Activated CD8-positive, alpha-beta memory T cell treated with anti-CD3 and anti-CD28 coated beads for 1 hour (primary cell): ENCODE measurements at regions not wholly inside any gene's neighbourhood (a gene's known extent, or its start where the extent isn't known, plus 50 kb on each side); places are given as distances from the start of the nearest gene placed in this dataset.
"Not testable (repeated sequence)": the region's sequence is repeated elsewhere in the genome, so short reads cannot be mapped to it uniquely, and the experiment has no call there.

Experiments used
- DNase-seq, 2 donors: peaks; one replicate each; pipeline ENCODE4 v3.0.0-alpha.2; 2020; ENCODE audit warnings: low read depth in 1 of 2; ENCODE audit errors: extremely low read depth in 1 of 2

- DNase-seq: no peak
Measured at GRCh38 chr3:16767006-16767405, 117.7 kb upstream of the PLCL2 start.

GRCh38 chr3:16768014-16768413, 116.7 kb upstream of the PLCL2 start:
- no peak for DNase-seq

GRCh38 chr3:16768956-16769355, 115.8 kb upstream of the PLCL2 start:
- DNase-seq: no peak

- DNase-seq: no peak
Measured at GRCh38 chr3:16769525-16769924, 115.2 kb upstream of the PLCL2 start.

- no peak for DNase-seq
Measured at GRCh38 chr3:16770021-16770420, 114.7 kb upstream of the PLCL2 start.

- DNase-seq: no peak
Measured at GRCh38 chr3:16770792-16771191, 114.0 kb upstream of the PLCL2 start.

- not testable (repeated sequence) for DNase-seq
Measured at GRCh38 chr3:16773594-16773993, 111.2 kb upstream of the PLCL2 start.

GRCh38 chr3:16774536-16774935, 110.2 kb upstream of the PLCL2 start:
- DNase-seq: not testable (repeated sequence)

GRCh38 chr3:16784973-16785372, 99.8 kb upstream of the PLCL2 start:
- no peak for DNase-seq

GRCh38 chr3:16785465-16785864, 99.3 kb upstream of the PLCL2 start:
- DNase-seq: no peak

GRCh38 chr3:16788440-16789056, 96.2 kb upstream of the PLCL2 start:
- DNase-seq: no peak

- no peak for DNase-seq
Measured at GRCh38 chr3:16789344-16790120, 95.2 kb upstream of the PLCL2 start.

- DNase-seq: no peak
Measured at GRCh38 chr3:16790432-16791400, 94.0 kb upstream of the PLCL2 start.

GRCh38 chr3:16793321-16793720, 91.4 kb upstream of the PLCL2 start:
- DNase-seq: no peak

GRCh38 chr3:16794257-16794656, 90.5 kb upstream of the PLCL2 start:
- DNase-seq: no peak

GRCh38 chr3:16795581-16795980, 89.2 kb upstream of the PLCL2 start:
- no peak for DNase-seq

- DNase-seq: no peak
Measured at GRCh38 chr3:16797831-16798230, 86.9 kb upstream of the PLCL2 start.

- DNase-seq: no peak
Measured at GRCh38 chr3:16798738-16799137, 86.0 kb upstream of the PLCL2 start.

GRCh38 chr3:16800361-16800760, 84.4 kb upstream of the PLCL2 start:
- DNase-seq: no peak

GRCh38 chr3:16801223-16801622, 83.5 kb upstream of the PLCL2 start:
- DNase-seq: no peak

GRCh38 chr3:16801698-16802097, 83.1 kb upstream of the PLCL2 start:
- no peak for DNase-seq
